Glomerular visceral epithelial cell (primary cell): ENCODE measurements at regions not wholly inside any gene's neighbourhood (a gene's known extent, or its start where the extent isn't known, plus 50 kb on each side); places are given as distances from the start of the nearest gene placed in this dataset.
"Not testable (repeated sequence)": the region's sequence is repeated elsewhere in the genome, so short reads cannot be mapped to it uniquely, and the experiment has no call there.

Experiments
- DNase-seq: peaks from one replicate; pipeline ENCODE4 v3.0.0-alpha.2; 2016; ENCODE audit errors: extremely low spot score

DNA sequence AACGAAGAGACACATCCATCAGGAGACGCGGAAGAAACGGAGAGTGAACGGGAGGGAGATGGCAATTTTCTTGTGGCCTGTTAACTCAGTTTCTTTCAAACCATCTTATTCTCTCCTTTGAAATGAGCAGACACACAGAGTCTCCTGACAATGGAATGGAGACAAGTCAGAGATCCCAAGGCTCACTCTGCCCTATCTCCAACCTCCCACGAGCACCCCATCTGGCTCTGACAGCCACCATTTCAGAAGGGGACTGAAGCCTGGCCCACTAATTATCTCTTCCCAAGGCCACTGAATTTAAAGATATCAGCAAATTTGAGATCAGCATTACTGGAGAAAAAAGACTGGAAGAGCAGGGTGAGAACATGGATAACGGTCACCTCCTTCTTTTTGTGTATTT lies 215.6 kb downstream of the DHX15 start:
- DNase-seq = no peak

- no peak for DNase-seq
Observed at GRCh38 chr4:24364852-24365251, 219.5 kb downstream of the DHX15 start.

DNA sequence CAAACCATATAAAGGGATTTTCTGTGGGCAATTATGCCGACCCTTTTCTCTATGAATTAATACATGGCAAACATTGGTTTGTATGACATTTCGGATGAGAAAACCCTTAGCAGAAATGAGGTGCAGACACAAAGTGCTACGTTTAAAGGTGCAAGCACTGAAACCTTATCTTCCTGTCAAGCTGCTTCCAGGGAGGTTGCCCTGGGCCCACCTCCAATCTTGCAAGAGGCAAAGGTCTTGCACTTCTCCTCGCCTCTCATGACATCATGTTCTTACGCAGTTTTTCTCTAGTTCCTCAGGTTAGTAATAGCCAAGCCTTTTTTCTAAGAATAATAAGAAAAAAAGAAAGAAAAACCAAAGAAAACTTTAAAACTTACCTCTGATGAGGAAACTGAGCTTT lies 220.1 kb downstream of the DHX15 start:
- DNase-seq = no peak

DNA sequence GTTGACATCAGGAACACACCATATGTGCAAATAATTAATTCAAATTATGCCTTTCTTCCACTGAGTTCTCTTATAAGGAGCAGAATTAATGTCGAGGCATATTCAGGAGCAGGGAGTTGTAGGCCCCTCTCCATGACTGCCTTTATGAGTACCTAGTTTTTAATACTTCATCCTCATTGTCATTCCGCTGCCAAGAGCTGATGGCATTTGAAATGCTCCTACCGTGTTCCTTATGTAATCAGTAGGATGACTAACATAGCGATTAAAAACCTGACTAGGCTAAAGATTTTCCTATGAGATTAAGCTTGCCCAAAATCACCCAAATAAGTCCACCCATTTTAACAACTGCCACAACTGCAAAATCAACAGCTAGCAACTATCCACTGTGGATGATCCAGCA lies 220.6 kb downstream of the DHX15 start:
- no peak for DNase-seq

- no peak for DNase-seq
Observed at GRCh38 chr4:24352112-24352511, 232.2 kb downstream of the DHX15 start.

GRCh38 chr4:24349168-24349996 lies 235.0 kb downstream of the DHX15 start:
- not testable (repeated sequence) for DNase-seq

- DNase-seq = no peak
Observed at GRCh38 chr4:24339260-24339659, 245.1 kb downstream of the DHX15 start.

DNA sequence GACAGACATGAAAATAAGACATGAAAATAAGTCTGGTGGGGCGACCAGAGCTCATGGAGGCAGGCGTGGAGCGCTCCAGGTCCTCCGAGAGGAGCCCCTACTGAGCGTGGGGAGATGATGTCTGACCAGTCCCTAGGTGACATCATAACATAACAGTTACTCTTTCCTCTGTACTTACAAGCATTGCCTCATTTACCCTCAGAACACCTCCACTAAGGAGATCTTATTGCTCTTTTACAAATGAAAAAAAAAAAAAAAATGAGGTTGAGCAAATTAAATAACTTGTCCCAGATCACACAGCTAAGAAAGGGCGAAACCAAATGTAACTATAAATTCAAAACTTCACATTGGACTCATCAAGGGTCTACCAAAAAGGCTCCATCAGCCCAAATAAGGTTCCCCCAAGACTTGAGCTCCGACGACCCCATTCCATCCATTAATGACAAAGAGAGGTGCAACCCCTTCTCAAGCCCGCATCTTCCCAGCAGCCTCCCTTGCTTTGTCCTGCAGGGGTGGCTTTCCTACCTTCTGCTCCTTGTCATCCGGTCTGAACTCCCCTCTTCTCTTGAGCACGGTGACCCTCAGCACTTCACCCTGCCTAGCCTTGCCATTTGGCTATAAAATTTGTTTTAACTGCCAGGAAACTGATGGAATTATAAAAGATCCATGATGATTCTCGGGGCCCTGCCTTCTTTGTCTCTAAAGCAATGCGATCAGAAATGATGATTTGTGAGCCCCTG lies 246.7 kb downstream of the DHX15 start:
- no peak for DNase-seq

DNA sequence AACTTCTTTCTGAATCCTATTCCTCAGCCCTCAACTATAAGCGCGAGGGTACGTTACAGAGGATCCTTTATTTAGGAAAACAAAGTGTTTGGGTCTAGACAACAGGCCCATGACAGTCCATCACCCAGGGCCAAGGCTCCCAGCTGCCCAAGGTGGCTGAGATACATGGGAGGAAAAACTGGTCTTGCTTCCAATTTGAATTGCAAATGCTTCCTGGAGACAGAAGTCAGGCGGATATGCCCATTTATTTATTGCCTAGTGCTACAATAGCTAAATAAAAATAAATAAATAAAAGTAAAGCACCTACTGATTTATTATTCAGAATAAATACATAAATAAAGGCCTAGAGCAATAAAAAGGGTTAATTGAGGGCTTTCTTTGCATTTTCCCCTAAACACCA lies 248.7 kb downstream of the DHX15 start:
- DNase-seq = no peak

DNA sequence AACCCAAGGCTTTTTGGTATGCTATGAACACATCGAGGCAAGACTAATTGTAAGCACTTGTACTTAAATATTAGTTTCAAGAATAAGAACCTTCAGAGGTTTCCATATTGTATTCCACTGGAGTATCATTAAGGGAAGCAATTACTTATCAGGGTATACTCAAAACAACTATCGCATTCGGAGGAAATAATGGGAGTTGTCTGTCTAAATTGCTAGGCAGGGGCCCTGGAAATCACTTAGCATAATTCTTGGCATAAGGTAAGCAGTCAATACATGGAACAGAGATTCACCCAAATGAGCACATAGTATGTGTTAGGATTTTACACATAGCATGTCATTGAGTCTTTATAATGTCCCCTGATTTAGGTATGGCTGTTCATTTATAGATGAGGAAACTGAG lies 249.4 kb downstream of the DHX15 start:
- no peak for DNase-seq

DNA sequence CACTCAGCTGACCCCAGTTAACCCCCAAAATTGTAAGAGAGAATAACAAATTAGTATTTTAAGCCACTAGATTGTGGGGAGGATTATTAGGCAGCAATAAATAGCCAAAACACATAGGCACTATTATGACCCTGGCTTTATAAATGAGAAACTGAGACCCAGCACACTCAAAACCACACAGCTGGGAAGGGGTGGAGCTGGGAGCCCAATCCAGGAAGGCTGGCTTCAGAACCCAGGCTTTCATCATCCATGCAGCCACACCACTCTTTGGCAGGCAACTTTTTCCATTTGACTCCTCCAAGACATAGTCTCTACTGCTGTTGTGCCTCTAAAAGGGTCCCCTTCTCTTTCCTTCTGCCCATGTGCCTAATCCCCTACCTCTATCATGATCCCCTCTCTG lies 253.8 kb downstream of the DHX15 start:
- no peak for DNase-seq

DNA sequence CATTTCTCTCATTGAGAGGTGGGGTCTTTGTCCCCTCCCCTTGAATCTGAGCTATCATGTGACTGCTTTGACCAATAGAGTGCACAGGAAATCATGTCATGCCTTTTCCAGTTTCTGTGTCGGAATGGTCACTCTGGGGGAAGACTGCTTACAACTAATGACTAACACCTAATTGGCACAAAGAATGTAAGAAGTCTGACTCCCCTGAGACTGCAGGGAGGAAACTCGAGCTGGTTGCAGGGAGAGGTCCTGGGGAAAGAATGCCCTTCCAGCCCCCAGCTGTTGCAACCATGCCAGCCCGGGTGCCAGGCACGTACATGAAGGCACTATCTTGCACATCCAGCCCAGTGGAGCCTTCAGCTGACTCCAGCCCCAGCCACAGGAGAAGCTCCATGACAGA lies 254.2 kb downstream of the DHX15 start:
- no peak for DNase-seq

GRCh38 chr4:24328711-24329110 lies 255.6 kb downstream of the DHX15 start:
- no peak for DNase-seq

- DNase-seq = no peak
Observed at GRCh38 chr4:24328310-24328709, 256.0 kb downstream of the DHX15 start.

GRCh38 chr4:24322995-24323394 lies 261.4 kb downstream of the DHX15 start:
- no peak for DNase-seq

- DNase-seq = no peak
Observed at GRCh38 chr4:24322511-24322910, 261.8 kb downstream of the DHX15 start.

- no peak for DNase-seq
Observed at GRCh38 chr4:24321616-24322015, 262.7 kb downstream of the DHX15 start.

- DNase-seq = no peak
Observed at GRCh38 chr4:24321131-24321530, 263.2 kb downstream of the DHX15 start.

- no peak for DNase-seq
Observed at GRCh38 chr4:24319387-24319786, 265.0 kb downstream of the DHX15 start.

- DNase-seq = no peak
Observed at GRCh38 chr4:24315056-24315455, 269.3 kb downstream of the DHX15 start.

DNA sequence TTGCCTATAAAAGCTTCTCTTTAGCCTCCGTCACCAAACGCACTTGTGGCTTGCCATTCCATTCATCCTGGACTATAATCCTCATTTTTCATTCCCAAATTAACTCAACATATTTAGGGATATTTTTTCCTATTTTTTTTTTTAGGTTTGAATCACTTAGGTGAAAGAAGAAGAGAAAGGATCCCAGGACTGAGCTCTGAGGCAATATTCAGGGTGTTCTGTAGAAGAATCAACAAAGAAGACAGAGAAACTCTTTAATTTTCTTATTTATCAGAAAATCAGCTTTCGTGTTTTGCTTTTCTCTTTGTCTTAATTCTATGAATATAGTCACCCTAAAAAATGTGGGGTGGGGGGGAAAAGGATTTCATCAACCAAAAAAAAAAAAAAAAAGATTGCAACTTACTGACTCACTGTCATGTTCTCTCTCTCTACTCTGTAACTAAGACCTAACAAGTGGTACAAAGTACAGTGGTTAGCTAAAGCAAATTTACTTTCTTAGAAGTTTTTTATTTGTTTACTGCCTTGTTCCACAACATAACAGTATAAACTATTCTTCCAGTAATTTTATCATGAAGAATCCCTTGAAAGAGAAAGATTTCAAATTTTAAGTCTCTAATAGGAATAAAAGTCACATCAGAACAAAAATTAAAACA lies 272.0 kb downstream of the DHX15 start:
- no peak for DNase-seq

GRCh38 chr4:24303926-24304325 lies 280.4 kb downstream of the DHX15 start:
- no peak for DNase-seq

GRCh38 chr4:24298911-24299310 lies 285.4 kb downstream of the DHX15 start:
- no peak for DNase-seq
